ENCODE measurements at regions not wholly inside any gene's neighbourhood (a gene's known extent, or its start where the extent isn't known, plus 50 kb on each side); places are given as distances from the start of the nearest gene placed in this dataset.

DNA sequence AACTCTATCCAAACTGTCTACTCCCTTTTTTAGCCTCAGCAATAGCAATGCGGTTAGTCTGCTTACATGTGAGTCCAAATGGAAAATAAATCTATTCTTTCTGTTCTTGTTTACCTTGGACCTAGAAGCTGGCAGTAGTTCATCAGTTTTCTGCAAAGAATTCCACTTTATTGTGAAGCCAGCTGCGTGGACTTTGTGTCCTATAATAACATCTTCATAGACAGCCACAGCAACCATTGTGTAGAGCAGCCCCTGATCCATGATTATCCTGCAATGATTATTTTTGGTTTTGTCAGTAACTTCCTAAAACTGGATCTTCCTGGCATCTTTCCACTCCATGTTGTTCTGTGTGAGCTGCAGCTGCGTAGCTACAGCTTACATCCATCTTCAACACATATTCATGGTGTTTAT is 408.7 kb downstream of the NUF2 start:
- TF ChIP-seq, protein P1, sequence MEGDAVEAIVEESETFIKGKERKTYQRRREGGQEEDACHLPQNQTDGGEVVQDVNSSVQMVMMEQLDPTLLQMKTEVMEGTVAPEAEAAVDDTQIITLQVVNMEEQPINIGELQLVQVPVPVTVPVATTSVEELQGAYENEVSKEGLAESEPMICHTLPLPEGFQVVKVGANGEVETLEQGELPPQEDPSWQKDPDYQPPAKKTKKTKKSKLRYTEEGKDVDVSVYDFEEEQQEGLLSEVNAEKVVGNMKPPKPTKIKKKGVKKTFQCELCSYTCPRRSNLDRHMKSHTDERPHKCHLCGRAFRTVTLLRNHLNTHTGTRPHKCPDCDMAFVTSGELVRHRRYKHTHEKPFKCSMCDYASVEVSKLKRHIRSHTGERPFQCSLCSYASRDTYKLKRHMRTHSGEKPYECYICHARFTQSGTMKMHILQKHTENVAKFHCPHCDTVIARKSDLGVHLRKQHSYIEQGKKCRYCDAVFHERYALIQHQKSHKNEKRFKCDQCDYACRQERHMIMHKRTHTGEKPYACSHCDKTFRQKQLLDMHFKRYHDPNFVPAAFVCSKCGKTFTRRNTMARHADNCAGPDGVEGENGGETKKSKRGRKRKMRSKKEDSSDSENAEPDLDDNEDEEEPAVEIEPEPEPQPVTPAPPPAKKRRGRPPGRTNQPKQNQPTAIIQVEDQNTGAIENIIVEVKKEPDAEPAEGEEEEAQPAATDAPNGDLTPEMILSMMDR (IDR thresholded peaks at IDR 0.05) = no peak
- TF ChIP-seq POLR2A (IDR thresholded peaks at IDR 0.05) = no peak
- TF ChIP-seq POLR2AphosphoS5 (IDR thresholded peaks at IDR 0.05) = no peak
